RWPE2 (cell line): ENCODE measurements at regions not wholly inside any gene's neighbourhood (a gene's known extent, or its start where the extent isn't known, plus 50 kb on each side); places are given as distances from the start of the nearest gene placed in this dataset.

Experiments
- ATAC-seq: fragments of 200-7000 bp; cut with Tn5 transposase; 3 replicates; pipeline ENCODE4 v1.9.1; 2021; ENCODE audit warnings: low read depth
- DNase-seq: peaks from one replicate; pipeline ENCODE4 v3.0.0-alpha.2; 2020; ENCODE audit warnings: low spot score
- H3K27ac ChIP-seq: fragments of 450-650 bp; 2 replicates; pipeline ENCODE4 v1.5.1; 2017; ENCODE audit warnings: mild to moderate bottlenecking; ENCODE audit not compliant: poor library complexity, severe bottlenecking
- H3K27me3 ChIP-seq: fragments of 250-450 bp; sonication (Bioruptor Pico); 2 replicates; pipeline ENCODE4 v1.5.1; 2021; ENCODE audit warnings: mild to moderate bottlenecking, moderate library complexity; ENCODE audit not compliant: insufficient read depth, poor library complexity, severe bottlenecking
- H3K36me3 ChIP-seq: fragments of 250-450 bp; sonication (Bioruptor Pico); 2 replicates; pipeline ENCODE4 v1.5.1; 2020; ENCODE audit warnings: low read depth, mild to moderate bottlenecking, moderate library complexity
- H3K4me1 ChIP-seq: fragments of 250-450 bp; sonication (Bioruptor Pico); 2 replicates; pipeline ENCODE4 v1.5.1; 2021; ENCODE audit warnings: mild to moderate bottlenecking, moderate library complexity; ENCODE audit not compliant: insufficient read depth, poor library complexity, severe bottlenecking
- H3K4me3 ChIP-seq: fragments of 250-450 bp; sonication (Bioruptor Pico); 2 replicates; pipeline ENCODE4 v1.5.1; 2021; ENCODE audit warnings: mild to moderate bottlenecking, moderate library complexity; ENCODE audit not compliant: severe bottlenecking
- H3K9me3 ChIP-seq: fragments of 250-450 bp; sonication (Bioruptor Pico); 2 replicates; pipeline ENCODE4 v1.5.1; 2021; ENCODE audit warnings: mild to moderate bottlenecking, moderate library complexity; ENCODE audit not compliant: severe bottlenecking
- TF ChIP-seq, protein P1 (sequence below): fragments of 450-650 bp; IDR thresholded peaks from one replicate; pipeline ENCODE4 v1.5.1; 2017; ENCODE audit warnings: mild to moderate bottlenecking, moderate library complexity; ENCODE audit not compliant: poor library complexity, severe bottlenecking

DNA sequence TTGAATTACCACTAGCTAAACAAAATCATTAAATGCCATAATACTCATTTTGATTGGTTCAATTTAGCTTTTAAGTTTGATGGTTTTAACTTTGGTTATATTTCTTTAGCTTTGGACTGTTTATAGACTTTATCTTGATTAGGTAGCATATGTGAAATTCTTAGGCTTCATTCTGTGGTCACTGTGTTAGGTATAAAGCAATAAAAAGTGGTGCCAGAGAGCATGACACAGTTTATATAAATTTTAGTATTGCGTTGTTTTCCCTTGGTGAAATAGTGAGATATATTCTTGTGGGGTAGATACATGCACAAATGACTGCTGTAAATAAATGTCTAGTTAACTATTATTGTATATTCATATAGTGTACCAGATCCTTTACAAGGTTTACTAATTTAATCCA is 474.2 kb upstream of the GRID2 start:
- H3K9me3 ChIP-seq: peaks cover 26% of the 10 kb centered on the region

DNA sequence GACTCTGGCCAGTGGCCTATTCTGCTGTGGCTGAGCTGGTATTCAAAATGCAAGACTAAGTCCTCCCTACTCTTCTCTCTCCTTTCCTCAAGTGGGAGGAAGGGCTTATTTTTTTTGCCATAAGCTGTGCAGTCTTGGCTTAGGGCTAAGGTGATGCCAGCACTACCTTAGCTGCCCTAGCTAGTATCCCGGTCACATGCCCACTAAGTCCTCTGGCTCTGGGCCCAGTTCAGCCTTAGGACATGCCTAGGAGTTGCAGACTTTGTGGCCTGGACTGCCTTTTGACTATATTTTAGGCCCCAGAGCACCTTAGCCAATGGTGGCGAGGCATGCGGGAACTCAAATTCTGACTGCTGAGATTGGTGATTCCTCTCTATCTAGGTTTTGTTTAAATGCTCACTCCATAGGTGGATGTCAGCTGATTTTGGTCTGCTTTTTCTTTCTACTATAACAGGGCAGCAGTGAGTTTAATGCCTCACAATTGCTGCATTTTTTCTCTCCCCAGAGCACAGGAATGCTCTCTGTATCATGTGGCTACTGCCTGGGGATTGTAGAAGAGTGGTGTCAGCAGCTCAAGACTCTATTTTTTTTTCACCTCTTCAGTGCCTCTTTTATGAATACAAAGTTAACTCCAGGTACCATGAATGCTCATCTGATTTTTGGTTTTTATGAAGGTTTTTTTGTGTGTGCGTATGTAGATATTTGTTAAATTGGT is 472.9 kb upstream of the GRID2 start:
- no peaks in the 10 kb centered on the region for H3K36me3 ChIP-seq
- no peaks in the 10 kb centered on the region for H3K27me3 ChIP-seq
- DNase-seq (no peak), ATAC-seq (no peak)
- H3K4me3 ChIP-seq: no peak overlapping the region
- H3K27ac ChIP-seq: no peak overlapping the region
- TF ChIP-seq, protein P1, sequence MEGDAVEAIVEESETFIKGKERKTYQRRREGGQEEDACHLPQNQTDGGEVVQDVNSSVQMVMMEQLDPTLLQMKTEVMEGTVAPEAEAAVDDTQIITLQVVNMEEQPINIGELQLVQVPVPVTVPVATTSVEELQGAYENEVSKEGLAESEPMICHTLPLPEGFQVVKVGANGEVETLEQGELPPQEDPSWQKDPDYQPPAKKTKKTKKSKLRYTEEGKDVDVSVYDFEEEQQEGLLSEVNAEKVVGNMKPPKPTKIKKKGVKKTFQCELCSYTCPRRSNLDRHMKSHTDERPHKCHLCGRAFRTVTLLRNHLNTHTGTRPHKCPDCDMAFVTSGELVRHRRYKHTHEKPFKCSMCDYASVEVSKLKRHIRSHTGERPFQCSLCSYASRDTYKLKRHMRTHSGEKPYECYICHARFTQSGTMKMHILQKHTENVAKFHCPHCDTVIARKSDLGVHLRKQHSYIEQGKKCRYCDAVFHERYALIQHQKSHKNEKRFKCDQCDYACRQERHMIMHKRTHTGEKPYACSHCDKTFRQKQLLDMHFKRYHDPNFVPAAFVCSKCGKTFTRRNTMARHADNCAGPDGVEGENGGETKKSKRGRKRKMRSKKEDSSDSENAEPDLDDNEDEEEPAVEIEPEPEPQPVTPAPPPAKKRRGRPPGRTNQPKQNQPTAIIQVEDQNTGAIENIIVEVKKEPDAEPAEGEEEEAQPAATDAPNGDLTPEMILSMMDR: no peak
- peaks cover 14% of the 10 kb centered on the region for H3K9me3 ChIP-seq
- peaks cover 10% of the 10 kb centered on the region for H3K4me1 ChIP-seq

More for the DNA sequence above, 474.2 kb upstream of the GRID2 start:
- H3K27ac ChIP-seq: no peak overlapping the region
- H3K27me3 ChIP-seq: no peaks in the 10 kb centered on the region
- ATAC-seq (no peak), DNase-seq (no peak)
- no peak overlapping the region for H3K4me3 ChIP-seq
- peaks cover 10% of the 10 kb centered on the region for H3K4me1 ChIP-seq
- no peaks in the 10 kb centered on the region for H3K36me3 ChIP-seq
- TF ChIP-seq, protein P1: no peak

DNA sequence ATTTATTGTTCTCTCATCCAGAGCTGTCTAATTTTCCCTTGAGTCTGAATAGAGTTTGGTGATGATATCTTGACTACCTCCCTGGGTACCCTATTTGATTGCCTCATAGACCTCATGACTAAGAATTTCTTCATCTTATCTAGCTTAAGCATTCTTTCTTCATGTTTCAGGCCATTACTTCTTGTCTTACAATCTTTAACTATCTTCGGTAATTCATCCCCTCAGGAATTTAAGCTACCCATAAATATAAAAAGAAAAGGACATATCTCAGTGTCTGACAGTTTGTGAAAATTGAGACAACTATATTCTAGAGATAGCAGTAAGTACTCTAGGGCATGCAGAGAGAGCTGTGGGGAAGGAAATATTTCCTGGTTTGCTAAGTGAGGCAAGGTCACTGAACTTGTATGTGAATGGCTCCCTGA is 466.1 kb upstream of the GRID2 start:
- ATAC-seq (peak; percentile 93), DNase-seq (no peak)
- Histone ChIP-seq H3K27me3 (no peaks in the 10 kb centered on the region), H3K36me3 (no peaks in the 10 kb centered on the region), H3K27ac (peak overlapping the region; percentile 82), H3K4me3 (no peak overlapping the region), H3K4me1 (peaks cover 19% of the 10 kb centered on the region), H3K9me3 (peaks cover 8% of the 10 kb centered on the region)
- TF ChIP-seq, protein P1: no peak

DNA sequence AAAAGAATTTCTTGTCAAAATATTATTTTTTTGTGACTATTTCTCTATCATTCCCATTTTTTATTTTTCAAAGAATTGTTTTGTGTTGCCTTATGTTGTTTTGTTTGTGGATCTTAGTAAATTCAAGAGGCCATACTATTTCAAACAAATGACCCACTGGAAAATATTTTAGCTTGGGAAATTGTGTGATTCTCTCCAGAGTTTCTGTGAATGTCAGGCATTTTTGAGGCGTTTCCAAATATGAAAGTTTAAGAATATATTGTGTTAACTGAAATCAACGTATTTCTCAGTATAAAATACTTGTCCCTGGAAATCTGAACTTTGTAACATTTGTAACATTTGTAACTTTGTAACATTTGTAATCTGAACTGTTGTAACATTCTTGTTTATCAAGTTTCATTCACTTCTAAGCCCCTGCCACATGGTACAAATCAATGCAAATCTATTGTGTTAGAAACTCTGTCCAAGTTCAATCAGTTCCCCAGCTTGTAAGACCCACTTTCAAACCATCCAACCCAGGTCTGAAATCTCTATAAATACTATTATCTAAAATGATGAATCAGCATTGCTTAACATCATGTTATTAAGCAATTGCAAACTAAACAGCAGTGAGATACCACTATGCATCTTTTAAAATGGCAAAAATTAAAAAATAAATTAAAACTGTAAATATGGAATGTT is 465.4 kb upstream of the GRID2 start:
- Histone ChIP-seq H3K36me3 (no peaks in the 10 kb centered on the region), H3K4me1 (peaks cover 19% of the 10 kb centered on the region), H3K27me3 (no peaks in the 10 kb centered on the region), H3K4me3 (no peak overlapping the region), H3K9me3 (peaks cover 4% of the 10 kb centered on the region), H3K27ac (peak overlapping the region; percentile 82)
- DNase-seq (no peak), ATAC-seq (no peak)
- TF ChIP-seq, protein P1: no peak

DNA sequence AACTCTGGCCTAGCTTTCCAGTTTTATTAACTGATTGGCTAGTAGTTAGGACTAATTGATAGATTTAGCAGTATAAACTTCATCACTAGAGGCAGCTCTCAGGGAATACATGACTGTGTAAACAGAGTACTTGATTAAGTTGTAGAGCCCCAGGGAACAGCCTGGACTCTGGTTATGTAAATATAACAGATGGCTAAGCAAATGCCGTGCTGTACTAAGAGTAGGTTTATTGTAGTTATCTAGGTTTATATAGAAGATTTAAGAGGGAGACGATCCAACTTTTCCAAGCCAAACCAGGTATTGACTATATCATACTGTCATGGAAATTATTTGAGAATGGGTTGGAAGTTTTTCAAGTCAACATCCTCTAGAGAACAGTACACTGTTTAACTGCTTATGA is 463.4 kb upstream of the GRID2 start:
- no peak for DNase-seq
- ATAC-seq: no peak

More for the DNA sequence above, 463.4 kb upstream of the GRID2 start:
- peaks cover 19% of the 10 kb centered on the region for H3K4me1 ChIP-seq
- no peak overlapping the region for H3K4me3 ChIP-seq
- no peak overlapping the region for H3K27ac ChIP-seq
- no peaks in the 10 kb centered on the region for H3K36me3 ChIP-seq
- TF ChIP-seq, protein P1: no peak
- no peaks in the 10 kb centered on the region for H3K27me3 ChIP-seq
- no peaks in the 10 kb centered on the region for H3K9me3 ChIP-seq
